Right ventricle myocardium inferior (tissue), 1 donor: ENCODE measurements at regions not wholly inside any gene's neighbourhood (a gene's known extent, or its start where the extent isn't known, plus 50 kb on each side); places are given as distances from the start of the nearest gene placed in this dataset.

Experiments used
- ATAC-seq: fragments of 200-7000 bp; cut with Tn5 transposase; one replicate; pipeline ENCODE4 v1.9.1; 2020; ENCODE audit warnings: mild to moderate bottlenecking, moderate library complexity
- DNase-seq: peaks from one replicate; pipeline ENCODE4 v3.0.0; 2021; ENCODE audit errors: missing footprints
- intact Hi-C: fragments of 100-400 bp; cut with DNase I; formaldehyde crosslinking; loops from one replicate; pipeline ENCODE4 v1.11.0; 2022
- donor health status: DM: no; HTN: yes; CAD: no; lungs with severe emphysema.

GRCh38 chr12:65592416-65592815, 231.9 kb upstream of the HMGA2 start:
- ATAC-seq (no peak), DNase-seq (no peak)
- intact Hi-C loops = no loop called here

- intact Hi-C loops = no loop called here
- DNase-seq = no peak
- no peak for ATAC-seq
These were observed 231.0 kb upstream of the HMGA2 start for GRCh38 chr12:65593239-65593701.

DNA sequence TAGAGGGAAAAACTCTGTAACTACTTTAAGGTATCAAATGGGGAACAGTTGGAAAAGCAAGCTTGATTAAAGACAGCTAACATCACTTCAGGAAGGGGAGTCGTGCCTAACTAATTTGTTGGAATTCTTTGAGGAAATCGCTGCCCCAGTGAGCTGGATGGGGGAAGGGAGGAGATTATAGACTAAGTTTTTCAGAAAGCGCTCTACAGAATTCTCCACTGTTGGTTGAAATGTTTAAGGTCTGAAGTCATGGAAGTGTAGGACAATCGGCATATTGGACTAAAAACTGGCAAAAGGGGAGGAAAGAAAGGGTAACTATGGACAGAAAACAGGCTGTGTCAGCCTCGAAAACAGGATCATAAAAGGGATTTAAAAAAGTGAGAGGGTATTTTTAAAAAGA, 229.9 kb upstream of the HMGA2 start:
- intact Hi-C loops = no loop called here
- ATAC-seq = no peak
- DNase-seq = no peak

DNA sequence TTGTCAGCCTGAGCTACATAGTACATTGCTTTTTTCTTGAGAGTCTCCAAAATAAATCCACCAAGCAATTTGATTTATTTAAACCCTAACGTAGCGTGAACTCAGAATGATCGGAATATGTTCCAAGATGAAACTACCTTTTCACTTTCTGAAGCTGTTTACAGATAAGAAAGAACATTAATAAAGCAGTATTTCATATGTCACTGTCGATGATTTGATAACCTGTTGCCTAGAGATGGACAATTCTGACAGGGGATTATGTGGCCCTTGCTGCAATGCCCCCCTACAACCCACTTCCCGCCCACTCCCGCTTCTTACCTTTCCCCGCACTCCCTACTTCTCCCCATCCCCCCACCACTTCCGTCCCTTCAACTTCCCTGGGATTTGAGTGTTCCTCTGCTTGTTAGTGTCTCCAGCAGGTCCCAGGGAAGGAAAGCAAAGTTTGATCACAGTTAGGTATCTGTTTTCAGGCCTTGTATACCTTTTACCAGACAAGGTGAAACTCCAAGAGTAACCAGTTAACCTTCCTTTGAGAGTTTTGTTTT, 229.2 kb upstream of the HMGA2 start:
- intact Hi-C loops = no loop called here
- ATAC-seq (no peak), DNase-seq (no peak)

- DNase-seq = no peak
- intact Hi-C loops = no loop called here
- ATAC-seq = no peak
These were observed 227.7 kb upstream of the HMGA2 start for GRCh38 chr12:65596514-65597091.

GRCh38 chr12:65597527-65597926, 226.8 kb upstream of the HMGA2 start:
- ATAC-seq (no peak), DNase-seq (no peak)
- intact Hi-C loops = no loop called here

DNA sequence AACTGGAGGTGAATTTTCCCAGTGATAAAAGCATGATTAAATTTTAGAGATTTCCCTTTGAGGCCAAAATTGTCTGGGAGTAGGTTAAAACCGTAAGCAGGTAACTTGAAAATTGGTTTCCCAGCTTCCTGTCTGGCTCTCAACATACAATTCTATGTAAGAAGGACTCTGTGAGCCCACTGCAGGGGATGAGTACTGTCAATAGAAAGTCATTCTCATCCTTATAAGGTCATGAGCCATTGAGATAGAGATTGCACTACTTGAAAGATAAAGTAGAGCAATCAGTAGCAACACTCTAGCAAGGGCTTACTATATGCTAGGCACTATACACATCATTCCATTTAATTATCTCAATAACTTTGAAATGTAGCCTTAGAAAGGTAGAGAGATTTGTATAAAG, 225.6 kb upstream of the HMGA2 start:
- intact Hi-C loops = no loop called here
- ATAC-seq (no peak), DNase-seq (no peak)

GRCh38 chr12:65602253-65602609, 222.1 kb upstream of the HMGA2 start:
- no peak for DNase-seq
- ATAC-seq = no peak
- intact Hi-C loops = loop anchor here (5.0 to 10.0 kb wide), 2 partner anchors 383 to 485 kb away; no protein-coding TSS in a partner anchor

DNA sequence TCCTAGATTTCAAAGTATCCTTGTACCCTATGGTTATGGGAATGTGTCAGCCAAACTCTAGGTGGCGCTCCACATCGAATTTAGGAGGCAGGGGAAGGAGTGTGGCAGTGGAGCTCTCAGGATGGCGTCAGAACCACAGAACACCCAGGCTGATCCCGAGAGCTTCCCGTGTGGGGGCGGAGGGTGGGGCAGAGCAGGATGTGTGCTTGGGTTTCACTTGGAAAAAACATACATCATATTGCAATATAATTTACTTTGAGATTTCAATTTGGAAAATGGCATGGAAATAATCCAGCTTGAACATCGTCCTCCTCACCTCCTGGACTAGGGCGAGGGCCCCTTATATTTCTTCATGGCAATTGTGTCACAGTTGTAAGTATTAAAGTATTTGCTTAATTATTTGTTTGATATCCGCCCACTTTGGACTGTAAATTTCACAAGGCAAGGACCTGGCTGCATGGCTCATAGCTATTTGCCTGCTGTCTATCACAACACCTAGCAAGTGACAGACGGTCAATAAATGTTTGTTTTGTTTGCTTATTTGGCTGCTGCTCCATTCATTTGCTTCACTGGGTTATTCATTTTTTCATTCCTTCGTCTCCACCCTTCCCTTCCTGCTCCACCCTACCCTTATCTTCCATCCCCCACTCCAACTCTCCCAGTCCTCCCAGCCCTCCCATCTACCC, 221.5 kb upstream of the HMGA2 start:
- peak; percentile 97 for ATAC-seq
- DNase-seq = peak; percentile 78
- intact Hi-C loops = loop anchor here (5.0 to 10.0 kb wide), 2 partner anchors 382 to 485 kb away; no protein-coding TSS in a partner anchor

- intact Hi-C loops = loop anchor here (5.0 to 10.0 kb wide), 2 partner anchors 381 to 484 kb away; no protein-coding TSS in a partner anchor
- DNase-seq (no peak), ATAC-seq (peak; percentile 86)
These were observed 220.6 kb upstream of the HMGA2 start for GRCh38 chr12:65603438-65604351.

DNA sequence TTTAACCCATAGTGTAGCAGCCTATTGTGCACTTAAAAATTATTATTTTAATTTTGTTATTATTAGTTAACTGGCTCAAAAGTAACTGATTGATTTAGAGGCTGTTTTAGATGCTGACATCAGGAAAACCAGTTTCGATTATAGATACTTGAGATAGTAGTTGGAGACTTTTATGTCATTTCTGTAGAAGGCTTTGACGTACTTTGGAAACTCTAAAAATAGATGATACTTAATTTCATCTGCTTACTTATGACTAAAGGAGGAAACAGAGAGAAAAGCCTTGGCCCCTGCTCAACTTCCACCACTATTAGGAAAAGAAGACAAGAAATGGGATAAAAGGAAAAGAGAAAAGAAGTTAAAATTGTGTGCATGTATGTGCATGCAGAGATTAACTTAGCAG, 219.3 kb upstream of the HMGA2 start:
- no peak for ATAC-seq
- intact Hi-C loops = loop anchor here (10.0 kb wide), 1 partner anchor 380 kb away; no protein-coding TSS in a partner anchor

GRCh38 chr12:65606008-65606766, 218.1 kb upstream of the HMGA2 start:
- intact Hi-C loops = loop anchor here (10.0 kb wide), 1 partner anchor 379 kb away; no protein-coding TSS in a partner anchor
- ATAC-seq (no peak), DNase-seq (no peak)

More for the DNA sequence above, 219.3 kb upstream of the HMGA2 start:
- DNase-seq = no peak

DNA sequence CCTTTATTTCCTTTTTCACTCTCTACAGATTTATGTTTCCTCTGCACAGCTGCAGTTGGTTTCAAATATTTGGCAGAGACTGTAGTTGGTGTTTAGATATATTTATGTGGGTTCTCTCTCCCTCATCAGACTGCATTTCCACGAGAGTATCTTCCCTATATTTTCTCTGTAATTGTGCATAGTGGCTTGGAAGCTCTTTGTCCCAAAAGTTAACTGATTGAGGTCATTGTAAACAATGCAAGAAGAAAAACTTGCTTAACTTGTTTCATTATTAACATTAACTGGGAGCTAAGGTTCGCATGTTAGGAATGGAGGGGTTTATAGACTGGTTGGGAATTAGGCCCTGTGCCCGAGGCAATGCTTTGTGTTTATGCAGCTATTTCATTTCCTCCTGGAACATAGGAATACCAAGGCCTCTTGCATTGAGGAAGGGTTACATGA, 216.9 kb upstream of the HMGA2 start:
- ATAC-seq (no peak), DNase-seq (no peak)
- intact Hi-C loops = loop anchor here (10.0 kb wide), 1 partner anchor 377 kb away; no protein-coding TSS in a partner anchor

DNA sequence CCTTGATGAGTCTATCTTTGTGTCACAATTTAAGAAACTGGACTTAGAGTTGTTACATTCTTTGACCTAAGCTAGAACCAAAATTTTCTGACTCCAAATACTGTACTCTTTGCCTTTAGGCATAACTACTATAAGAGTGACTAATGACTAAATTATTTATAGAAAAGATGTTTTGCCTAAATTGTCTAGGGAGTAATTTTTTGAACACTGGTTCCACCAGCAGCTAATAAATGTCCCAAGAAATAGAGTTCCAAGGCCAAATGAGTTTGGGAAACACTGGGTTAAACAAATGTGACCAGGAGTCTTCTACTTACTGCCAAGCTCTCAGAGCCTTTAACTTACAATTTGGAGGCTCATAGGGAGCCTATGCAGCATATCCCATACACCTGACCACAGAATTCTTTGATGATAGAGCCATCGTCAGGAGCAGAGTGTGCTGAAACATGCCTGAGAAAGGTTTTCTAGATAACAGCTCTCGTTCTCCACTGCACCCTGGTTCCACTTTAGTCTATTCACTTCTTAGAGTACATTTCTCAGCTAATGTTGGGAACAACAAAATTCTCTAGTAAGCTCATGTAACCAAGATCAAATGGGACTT, 215.9 kb upstream of the HMGA2 start:
- no peak for DNase-seq

GRCh38 chr12:65609359-65609771, 214.9 kb upstream of the HMGA2 start:
- DNase-seq (no peak), ATAC-seq (no peak)
- intact Hi-C loops = loop anchor here (10.0 kb wide), 1 partner anchor 375 kb away; no protein-coding TSS in a partner anchor

More for the DNA sequence above, 215.9 kb upstream of the HMGA2 start:
- intact Hi-C loops = loop anchor here (10.0 kb wide), 1 partner anchor 376 kb away; no protein-coding TSS in a partner anchor
- ATAC-seq = no peak

- DNase-seq (no peak), ATAC-seq (no peak)
- intact Hi-C loops = no loop called here
These were observed 212.9 kb upstream of the HMGA2 start for GRCh38 chr12:65611396-65611795.

GRCh38 chr12:65612440-65612839, 211.8 kb upstream of the HMGA2 start:
- DNase-seq = no peak
- intact Hi-C loops = no loop called here

DNA sequence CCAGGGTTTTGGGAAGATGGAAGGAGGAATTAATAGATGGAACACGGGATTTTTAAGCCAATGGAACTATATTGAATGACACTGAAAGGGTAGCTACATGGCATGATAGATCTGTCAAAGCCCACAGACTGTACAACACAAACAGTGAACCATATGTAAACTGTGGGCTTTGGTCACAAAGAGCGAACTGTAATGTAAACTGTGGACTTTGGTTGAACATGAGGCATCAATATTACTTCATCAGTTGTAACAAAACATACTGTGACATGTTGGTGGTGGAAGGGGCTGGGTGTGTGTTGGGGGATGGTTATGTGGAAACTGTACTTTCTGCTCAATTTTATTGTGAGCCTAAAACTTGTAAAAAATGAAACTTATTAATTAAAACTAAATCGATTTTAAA, 210.6 kb upstream of the HMGA2 start:
- intact Hi-C loops = no loop called here
- ATAC-seq (no peak), DNase-seq (no peak)

More at GRCh38 chr12:65612440-65612839, 211.8 kb upstream of the HMGA2 start:
- no peak for ATAC-seq
